22Rv1 (cell line): ENCODE measurements at regions not wholly inside any gene's neighbourhood (a gene's known extent, or its start where the extent isn't known, plus 50 kb on each side); places are given as distances from the start of the nearest gene placed in this dataset.

Experiments
- CTCF ChIP-seq: fragments of 450-650 bp; IDR thresholded peaks from 2 replicates; pipeline ENCODE4 v1.5.1; 2017; ENCODE audit warnings: mild to moderate bottlenecking
- ZFX ChIP-seq: fragments of 450-650 bp; IDR thresholded peaks from 2 replicates; pipeline ENCODE4 v1.6.1; 2017; ENCODE audit warnings: antibody characterized with exemption, borderline replicate concordance

GRCh38 chr20:6277661-6278240 is 154.9 kb upstream of the FERMT1 start:
- TF ChIP-seq CTCF (no peak), ZFX (no peak)
